GM21825 (cell line): ENCODE measurements at regions not wholly inside any gene's neighbourhood (a gene's known extent, or its start where the extent isn't known, plus 50 kb on each side); places are given as distances from the start of the nearest gene placed in this dataset.

Source experiments
- ATAC-seq: cut with Tn5 transposase; IDR thresholded peaks from one replicate; pipeline ENCODE4 v1.9.1; 2021; ENCODE audit warnings: mild to moderate bottlenecking, moderate library complexity; ENCODE audit not compliant: unreplicated experiment

DNA sequence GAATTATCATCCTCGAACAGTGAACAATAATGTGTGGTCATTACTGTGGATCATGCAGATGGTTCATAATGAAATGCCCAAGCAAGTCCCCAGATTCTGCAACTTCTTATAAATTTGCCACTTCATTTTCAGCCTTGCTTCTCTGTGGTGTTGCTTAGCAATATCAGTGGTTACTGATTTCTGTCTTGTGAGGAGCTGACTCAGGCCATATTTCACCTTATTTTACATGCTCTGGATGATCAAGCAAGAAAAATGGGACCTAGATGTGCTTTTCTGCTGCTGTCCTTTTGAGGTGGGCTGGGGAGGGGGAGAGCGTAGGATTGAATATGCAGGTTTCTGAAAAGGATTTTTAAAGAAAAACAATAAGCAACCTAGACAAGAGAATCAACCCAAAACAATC is 188.3 kb downstream of the SLC24A2 start:
- no peak for ATAC-seq

DNA sequence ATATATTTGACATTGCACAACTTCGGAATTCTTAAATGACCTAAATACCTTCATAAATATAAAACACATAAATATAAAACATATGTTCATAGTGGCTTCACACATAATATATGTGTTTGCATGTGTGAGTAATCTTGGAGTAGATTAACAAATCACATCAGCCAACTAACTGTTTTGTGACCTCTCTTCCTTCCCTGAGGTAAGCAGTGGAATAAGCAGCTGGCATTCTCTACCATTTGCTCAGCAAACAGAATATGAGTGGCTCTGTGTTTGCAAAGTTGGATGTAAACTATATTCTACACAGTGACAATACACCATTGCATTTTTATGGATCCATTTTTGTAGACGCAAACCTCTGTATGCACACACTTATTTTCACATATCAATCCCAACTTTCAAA is 189.9 kb downstream of the ACER2 start:
- ATAC-seq: no peak

DNA sequence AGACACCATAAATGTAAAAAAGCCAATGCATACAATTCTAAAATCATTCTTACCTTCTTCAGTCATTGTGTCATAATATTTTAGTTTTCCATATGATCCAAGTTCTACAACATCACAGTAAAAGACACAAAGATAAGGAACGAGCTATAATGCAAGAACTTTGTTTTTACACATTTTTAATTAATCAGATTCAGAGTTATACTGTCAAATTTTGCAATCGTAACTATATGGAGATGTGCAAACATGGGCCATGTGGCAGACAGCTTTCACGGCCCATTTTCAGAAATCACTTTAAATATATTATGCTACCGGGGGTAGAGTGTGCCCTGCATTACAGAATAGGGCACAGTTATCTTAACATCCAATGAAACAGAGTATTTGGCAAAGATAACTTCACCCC is 188.4 kb downstream of the ACER2 start:
- ATAC-seq: no peak

DNA sequence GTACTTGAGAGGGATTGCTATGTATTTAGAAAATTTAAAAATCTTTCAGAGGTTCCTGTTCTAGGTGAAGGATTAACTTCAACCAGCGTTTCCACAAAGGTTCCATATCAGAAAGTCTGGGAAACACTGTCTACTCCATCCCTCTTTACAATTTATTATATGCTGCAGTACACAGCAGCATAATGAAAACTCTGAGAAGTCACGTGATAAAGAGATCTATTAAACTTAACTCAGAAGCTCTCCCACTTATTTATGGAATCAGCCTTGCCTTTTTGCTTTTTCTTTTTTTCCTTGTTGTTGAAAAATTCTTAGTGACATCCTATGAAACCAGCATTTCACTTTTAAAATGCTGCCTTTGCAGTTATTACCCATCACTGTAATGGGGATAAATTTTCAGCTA is 186.2 kb downstream of the ACER2 start:
- no peak for ATAC-seq

DNA sequence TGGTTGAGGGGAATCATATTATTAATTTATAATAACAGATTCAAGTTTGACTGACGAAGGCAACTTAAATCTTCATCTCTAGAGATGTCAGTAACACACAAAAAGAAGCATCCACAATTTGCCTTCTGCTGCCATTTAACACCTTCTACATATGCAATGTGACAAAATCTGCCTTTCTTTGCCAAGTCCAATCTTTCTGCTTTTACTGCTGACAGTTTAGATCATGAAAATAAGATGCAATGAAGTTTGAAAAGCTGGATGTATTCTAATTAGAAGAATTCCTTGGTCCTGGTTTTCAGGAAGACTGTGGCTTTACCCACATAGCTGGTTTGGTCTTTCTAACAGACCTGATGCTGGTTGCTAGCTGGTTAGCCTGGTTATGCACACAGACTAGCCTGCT is 178.9 kb downstream of the ACER2 start:
- ATAC-seq: no peak

DNA sequence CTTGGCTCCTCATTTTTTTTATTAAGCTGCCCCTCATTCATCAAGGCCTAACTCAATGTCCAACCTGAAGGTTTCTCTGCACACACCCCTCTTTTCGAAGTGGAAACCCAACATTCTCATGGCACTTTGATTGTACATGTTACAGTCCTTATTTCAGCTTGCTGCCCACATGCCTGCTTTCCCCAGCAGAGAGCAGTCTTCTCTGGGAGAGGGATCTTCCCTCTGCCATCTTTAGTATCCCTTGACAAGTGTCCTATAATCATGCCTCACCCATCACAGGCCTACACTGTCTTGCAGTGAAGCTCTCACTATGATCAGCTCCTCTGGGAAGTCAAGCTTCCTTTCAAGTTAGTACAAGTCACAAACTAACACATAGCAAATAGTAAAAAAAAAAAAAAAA is 175.1 kb downstream of the ACER2 start:
- ATAC-seq: no peak

DNA sequence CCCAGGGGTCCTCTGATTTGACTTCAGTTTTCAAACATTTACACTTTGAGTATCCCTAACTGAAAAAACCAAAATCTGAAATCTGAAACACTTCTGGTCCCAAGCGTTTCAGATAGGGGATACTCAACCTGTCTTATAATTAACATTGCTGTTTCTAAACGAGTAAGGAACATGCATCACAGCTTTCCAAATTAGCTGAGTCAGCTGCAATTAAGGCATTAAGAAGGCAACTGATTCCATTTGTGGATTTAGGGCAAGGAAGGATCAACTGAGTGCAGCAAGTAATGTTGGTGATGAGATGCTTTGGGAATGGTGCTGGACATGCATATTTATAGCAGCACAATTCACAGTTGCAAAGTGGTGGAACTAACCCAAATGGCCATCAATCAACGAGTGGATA is 168.6 kb downstream of the ACER2 start:
- ATAC-seq: no peak

DNA sequence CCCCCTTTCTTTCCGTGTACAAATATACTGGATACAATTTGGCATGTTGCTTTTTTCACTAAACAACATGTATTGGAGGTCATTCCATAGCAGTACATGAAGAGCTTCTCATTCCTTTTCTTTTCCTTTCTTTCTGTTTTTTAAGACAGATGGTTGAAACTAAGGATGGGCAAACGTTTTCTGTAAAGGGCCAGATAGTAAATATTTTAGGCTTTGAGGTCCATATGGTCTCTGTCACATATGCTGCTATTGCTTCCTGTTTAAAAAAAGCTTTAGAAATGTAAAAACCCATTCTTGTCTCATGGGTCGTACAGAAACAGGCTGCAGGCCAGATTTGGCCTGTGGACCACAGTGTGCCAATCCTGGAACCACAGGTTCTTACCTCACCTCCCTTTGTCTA is 160.1 kb downstream of the ACER2 start:
- no peak for ATAC-seq

DNA sequence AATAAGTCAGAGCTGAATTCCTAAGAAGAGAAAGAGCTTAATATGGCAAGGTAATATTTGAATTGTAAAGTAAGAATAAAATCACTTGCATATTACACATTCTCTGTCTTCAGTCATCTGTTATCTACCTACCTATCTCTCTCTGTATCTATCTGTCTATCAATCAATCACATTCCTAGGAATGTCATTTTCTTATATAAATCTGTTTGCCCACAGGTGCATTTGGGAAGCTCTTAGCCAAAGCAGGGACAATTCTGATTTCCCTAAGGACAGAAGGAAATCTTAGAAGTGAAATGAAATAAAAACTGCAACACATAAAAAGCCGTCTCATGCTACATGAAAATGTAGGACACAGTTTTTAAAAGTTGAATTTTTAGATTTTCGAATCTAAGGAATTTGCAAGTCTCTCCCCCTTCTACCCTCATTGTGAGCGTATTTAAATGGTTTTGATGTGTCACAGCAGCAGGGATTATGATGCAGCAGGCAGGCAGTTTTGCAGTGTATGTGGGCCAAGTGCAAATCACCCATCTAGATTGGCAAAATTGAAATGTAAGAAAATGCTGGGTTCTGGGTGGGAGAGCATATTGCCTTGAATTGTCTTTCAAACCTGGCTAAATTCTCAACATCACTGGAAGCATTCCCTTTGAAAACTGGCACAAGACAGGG is 155.7 kb downstream of the ACER2 start:
- no peak for ATAC-seq

DNA sequence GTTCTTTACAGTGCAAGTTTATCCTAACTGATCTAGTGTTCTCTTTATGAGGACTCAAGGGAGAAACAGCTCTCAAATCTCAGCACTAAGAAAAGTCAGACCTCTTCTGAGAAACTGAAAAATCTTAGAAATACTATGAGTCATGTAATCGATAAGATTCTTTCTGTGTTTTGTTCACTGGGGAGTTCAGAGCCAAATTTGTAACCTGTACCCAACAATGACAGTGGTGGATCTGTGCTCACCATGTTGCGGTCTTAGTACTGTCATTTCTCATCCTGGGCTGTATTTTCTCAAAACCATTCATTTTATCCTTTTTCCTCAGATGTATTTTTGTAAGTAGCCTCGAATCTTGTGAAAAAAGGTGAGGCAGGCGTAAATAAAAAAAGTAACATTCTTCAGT is 146.4 kb downstream of the ACER2 start:
- no peak for ATAC-seq

DNA sequence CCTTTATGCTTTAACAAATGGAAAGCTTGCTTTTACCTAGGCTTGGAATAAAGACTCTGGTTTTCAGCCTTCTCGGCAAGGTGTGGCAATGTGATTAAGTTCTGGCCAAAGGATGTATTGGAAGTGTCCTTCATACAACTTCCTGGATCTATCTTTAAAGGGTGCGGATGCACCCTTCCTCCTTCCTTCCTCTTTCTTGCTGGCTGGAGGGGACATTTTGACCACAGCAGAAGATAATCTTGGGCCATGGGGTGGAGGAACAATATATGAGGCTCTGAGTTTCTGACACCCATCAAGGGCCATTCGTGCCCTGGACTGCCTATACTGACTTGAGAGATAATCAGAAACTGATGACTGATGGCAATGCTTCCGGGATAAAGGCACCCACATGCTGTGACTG is 145.7 kb downstream of the ACER2 start:
- ATAC-seq: no peak

DNA sequence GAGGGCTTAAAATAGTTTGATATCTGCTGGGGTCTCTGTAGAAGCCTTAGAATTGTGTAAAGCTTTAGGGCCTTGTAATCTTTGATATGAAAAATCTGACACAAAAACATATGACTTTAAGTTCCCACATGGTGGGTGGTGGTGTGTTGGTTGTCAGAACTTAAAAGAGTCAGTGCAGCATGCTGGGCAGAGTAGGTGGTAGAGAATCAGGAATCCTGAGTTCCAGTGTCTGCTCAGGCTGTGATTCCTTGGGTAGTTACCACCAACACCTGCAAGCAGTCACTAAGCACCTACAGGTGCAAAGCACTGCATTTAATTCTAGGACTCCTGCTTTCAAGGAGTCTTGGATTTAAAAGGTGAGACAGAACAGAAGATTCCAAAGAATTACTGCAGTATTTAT is 144.6 kb downstream of the ACER2 start:
- no peak for ATAC-seq

DNA sequence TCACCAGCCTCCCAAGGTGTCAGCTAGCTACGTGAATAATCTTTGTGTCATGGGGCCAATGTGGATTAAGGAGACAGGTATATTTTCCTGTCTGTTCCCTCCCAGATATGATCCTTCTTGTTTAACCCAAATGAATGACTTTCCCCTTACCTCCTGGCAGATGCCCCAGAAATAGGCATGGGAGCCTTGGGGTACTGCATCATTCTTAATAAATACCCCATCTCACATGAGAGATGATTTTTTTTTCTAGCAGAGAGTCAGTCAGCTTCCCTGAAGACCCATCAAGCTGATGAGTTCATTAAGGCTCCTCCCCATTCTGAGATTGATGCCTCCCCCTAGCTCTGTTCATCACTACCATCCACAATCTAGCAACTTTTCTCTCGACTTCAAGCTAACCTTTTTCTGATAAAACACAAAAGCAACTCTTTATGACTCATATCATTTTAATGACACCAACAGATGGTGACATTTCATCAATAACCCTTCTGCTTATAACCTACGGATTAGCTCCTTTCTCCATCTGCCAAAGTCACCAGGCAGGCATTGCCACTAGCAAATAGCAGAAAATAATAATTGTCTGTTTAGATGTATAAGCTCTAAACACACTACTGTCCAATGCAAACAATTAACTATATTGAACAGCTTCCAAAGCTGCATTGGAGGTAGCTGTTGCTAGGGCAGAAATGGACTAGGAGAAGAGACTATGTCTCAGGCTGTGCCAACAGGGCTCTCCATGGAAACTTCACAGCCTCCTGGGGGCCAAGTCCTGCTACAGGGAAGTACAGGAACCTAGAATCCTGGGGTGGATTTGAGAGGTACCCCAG is 143.7 kb downstream of the ACER2 start:
- ATAC-seq: no peak

DNA sequence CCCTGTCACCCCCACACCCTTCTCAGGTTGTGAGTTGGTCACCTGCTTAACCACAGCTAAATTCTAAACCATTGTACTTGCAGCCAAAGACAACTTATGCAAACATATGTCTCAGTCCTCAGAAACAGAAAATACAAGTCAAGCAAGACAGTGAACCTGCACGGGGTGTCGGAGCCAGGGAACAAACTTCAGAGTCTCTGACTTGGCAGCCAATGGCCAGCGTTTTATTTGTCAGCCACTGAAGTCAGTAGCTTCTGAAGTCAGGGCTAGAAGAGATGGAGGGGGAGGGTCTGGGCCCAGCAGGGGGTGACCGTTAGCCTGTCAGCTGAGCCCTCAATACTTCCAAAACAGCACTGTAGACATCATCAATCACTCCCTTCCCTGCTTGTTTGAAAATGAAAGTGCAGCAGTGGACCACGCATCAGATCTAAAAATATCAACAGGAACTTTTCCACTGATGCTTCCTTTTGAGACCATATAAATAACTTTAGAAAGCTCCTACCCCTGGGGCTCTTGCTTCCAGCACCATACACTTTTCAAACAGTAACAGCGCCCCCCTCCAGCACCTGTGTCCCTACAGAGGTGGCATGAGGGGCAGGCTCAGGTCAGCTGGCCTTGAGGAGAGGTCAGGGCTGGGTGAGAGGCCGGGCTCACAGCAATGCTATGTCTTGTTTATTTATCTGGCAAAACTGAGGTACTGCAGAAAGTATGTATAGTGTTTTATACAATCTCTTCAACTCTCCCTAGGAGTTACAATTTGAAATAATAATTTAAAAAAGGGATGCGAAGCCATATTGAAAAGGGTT is 142.5 kb downstream of the ACER2 start:
- ATAC-seq: peak; percentile 59

DNA sequence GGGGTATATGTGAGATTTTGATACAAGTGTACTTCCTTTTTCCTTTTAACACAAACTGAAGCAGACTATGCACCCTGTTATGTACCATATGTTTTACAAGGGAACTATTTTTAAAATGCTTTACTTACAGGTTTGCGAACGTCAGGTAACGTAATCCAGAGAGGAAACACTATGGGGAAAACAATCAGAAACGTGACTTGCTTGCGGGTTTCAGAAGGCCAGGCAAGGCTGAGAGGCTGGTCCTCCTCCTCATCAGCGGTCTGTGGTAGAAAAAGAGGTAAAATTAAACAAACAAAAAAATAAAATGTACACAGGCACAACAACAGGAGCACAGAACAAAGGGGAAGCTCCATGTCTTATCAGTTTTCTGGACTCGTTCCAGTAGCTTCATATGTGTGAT is 141.2 kb downstream of the ACER2 start:
- ATAC-seq: no peak

DNA sequence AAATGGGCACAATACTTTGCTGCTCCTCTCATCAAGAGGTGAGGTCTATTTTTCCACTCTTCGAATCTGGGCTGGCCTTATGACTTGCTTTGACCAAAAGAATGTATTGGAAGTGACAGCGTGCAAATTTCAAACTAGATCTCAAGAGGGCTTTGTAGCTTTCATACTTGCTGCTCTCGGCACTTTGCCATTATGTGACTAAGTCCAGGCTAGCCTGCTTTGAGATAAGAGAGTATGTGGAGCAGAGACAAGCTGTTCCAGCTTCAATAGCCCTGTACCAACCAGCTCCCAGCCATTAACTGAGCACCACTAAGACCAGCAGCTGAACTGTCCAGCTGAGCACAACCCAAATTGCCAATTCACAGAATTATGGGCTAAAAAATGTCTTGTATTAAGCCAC is 124.6 kb downstream of the ACER2 start:
- ATAC-seq: no peak

DNA sequence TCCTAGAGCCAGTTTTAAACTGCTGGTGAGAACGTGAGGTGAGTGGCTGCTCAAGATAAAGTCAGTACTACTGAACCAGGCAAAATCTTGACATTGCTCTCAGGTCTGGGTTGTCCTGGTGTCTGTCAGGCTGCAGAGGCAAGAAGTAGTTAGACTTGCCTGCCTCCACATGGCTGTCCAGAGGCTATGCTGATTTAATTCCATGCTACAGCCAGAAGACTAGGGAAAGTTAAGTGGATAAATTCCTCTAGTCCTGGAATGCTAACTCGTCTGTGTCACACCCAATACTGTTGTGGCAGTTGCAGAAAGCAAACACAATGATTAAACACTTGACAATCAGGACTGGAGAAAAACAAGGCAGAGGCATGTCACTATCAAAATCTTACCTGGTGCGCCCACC is 118.9 kb downstream of the ACER2 start:
- no peak for ATAC-seq

DNA sequence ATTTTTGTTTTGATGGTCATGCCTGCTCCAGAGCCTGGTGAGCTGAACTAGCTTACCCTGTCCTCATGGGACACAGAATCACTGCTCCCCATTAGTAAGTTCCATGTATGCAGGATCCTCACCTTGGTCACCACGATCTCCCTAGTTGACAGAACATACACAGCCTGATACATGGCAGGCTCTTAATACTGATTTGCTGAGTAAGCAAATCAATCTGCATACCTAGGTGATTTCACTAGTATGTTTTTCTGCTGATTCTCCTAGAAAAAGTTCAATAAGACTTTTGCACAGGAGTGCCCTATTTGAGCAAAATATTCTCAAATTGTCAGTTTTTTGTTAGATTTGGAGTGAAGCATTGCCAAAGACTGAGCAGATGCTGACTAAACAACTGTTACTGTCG is 113.7 kb downstream of the ACER2 start:
- ATAC-seq: no peak

DNA sequence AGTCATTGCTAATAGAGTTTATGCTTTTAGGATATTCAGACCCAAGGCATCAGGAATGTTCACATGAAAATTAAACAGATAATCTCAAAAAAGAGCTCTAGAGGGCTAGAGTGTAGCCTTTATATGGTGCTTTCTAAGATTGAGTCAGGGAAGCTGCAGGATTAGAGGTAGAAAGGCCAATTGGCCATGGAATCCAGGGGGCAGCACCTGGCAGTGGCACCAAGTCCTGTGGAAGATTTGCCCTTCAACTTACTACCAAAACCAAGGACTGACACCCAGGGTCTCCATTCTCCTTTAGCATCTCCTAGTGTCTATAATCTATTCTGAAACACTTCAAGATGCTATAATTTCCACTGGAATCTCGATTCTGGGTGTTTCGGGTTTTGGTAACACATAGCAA is 112.4 kb downstream of the ACER2 start:
- no peak for ATAC-seq

DNA sequence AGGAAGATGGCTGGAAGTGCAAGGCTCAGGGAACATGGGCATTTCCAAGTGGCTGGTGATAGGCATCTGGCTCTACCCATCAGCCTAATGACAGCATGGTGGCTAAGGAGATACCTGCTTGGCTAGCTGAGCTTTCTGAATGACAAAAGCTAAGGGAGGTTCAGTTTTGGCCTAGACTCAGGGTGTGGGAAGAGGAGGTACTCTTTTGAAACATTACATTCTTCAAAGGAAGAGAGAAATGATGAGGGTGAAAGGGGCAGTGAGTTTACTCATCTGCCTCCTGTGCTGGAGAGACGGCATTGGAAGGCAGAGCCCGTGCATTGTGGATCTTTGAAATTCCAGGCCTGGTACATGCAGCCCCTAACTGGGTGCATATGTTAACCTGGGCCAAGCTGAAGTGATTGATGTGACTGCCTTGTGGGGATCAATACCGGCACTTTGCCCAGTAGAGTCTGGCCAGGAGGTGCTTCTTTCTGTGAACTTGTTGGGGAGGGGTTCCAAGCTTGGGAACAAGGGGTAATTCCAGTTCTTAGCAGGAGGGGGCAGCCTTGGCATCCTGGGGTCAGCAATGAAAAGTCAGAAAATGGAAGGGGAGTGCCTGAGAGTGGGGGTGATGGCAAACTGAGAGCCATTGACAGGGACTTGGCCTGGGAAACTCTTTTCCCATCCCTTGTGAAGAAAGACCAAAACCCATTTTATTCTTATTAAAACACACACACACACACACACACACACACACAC is 108.6 kb downstream of the ACER2 start:
- no peak for ATAC-seq

DNA sequence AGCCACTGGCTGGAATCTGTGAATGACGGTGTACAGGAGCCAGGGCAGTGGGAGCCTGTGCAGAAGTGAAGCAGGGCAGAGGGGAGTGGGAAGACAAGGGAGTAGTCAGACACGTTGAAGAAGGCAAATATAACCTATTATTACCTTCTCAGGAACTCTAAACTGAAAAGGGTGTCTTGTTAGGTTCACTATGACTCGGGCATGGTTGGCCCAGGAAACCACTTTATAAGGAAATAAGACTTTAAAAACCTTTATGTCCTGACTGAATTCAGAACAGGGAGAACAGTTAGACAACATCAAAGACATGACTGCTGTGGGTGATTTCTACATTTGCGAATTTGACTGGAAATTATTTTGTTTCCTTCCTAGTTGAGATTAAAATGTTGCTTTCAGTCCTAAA is 107.5 kb downstream of the ACER2 start:
- ATAC-seq: no peak
